Cerebellar cortex (tissue), 1 donor: ENCODE measurements at regions not wholly inside any gene's neighbourhood (a gene's known extent, or its start where the extent isn't known, plus 50 kb on each side); places are given as distances from the start of the nearest gene placed in this dataset.

ENCODE experiments used
- DNase-seq: peaks from one replicate; pipeline ENCODE4 v3.0.0-alpha.2; 2015; ENCODE audit warnings: low spot score

DNA sequence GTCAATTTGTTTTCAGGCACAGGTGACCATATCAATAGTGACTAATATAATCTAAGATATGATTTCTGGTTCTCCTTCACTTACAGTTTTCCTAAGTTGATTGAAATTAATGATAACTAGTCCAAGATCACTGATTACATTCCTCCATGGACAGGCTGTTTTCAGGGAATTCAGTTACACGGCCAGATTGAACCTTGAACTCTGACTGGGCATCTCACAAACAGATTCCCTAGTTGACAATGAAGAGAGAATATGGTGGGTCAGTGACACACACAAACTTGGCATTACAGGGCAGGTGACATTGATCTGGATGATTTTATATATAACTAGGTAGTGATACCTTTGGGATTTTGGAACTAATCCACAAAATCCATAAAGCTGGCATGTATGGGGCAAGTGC lies 110.2 kb upstream of the EGR2 start:
- no peak for DNase-seq

DNA sequence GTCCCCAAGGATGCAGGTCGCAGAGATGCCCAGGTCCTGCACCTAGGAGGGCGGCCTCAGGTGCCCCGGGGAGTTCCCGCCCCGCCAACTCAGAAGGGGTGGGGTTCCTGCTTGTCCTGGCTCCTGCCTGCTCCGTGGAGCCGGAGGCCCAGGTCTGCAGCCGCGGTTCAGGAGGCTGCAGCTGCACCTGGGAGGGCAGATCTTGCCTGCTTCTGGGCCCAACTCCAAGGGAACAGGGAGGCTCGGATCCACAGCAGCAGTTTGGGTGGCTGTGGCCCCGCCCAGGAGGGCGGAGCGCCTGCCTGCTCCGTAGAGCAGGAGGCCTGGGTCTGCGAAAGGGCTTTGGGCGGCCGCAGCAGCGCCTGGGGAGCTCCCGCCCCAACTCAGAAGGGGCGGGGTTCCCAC lies 108.2 kb upstream of the EGR2 start:
- DNase-seq = no peak

DNA sequence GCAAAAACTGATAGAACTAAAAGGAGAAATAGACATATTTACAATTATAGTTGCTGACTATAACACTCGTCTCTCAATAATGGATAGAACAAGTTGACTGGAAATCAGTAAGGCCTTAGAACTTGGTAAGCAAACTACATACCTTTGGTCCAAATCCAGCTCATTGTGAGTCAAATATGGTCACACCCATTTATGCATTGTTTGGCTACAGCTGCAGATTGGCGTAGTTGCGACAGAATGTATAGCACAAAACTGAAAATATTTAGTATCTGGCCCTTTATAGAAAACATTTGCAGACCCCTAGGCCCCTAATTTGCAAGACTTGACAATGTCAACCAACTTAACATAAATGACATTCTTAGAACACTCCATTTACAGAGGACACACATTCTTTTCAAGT lies 103.6 kb upstream of the EGR2 start:
- no peak for DNase-seq

DNA sequence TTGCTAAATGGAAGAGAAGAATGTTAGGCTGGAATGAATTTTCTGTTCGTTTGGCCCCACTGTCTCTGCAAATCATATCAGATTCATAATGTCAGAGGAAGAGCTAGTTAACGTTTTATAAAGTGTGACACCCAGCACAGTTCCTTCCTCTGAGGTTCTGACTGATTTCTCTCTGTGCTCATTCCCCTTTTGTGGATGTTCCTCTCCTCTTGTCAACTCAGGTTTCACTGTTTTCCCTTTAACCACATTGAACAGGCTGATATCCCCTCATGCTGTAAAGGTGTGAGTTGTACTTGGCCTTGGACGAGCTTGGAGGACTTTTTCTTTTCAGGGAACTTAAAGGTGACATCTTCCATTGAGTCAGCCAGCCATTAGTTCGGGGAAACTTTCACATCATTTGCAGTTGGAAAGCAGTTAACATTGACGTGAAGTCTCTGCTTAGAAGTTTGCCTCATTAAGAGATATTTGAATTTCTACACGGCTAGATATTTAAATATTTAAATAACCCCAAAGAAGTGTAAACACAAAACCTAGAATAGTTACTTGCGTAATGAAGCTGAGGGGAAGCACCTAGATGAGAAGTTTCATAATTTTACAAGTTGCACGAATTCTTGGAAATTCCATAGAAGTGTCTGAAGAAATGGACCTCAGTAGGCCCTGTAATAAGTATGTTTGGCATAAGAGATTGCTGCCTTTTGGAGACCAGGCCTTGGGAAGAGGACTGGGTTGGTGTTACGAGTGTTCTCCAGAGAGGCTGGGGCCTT lies 101.5 kb upstream of the EGR2 start:
- no peak for DNase-seq

DNA sequence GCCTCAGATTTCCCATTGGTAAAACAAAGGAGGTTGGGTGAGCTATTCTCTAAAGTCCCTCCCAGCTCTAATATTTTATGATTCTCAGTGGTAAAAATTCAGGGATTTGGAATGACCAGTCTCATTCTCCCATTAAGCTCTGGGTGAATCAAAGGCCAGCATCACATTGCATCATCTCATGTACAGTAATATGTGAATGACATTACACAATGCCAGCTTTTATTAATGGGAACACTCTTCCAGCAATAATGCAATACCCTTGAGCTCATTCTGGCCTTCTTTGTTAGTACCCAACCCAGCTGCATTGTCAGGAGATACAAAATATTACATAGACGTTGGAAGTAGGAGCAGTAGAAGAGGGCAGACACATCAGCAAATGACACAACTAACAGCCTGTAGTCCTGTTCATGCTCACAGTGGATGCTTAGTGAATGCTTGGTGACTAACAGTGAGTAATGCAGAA lies 100.0 kb upstream of the EGR2 start:
- no peak for DNase-seq

DNA sequence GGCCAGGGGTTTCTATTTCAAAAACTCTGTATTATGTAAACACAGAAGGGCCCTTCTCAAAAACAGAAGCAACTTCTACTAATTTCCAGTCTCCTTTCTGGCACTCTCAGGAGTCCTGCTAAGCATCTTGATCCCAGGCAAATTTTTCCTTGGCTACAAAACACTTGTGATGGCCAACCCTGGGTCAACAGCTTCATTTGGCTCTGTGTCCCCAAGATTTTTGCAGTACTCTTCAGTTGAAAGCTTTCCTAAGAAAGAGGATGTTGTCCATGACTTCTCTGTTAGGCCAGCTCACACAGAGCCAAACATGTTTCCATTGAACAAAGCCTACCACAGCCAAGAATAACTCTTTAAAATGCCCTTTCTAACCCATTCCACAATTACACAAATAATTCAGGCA lies 99.0 kb upstream of the EGR2 start:
- no peak for DNase-seq

DNA sequence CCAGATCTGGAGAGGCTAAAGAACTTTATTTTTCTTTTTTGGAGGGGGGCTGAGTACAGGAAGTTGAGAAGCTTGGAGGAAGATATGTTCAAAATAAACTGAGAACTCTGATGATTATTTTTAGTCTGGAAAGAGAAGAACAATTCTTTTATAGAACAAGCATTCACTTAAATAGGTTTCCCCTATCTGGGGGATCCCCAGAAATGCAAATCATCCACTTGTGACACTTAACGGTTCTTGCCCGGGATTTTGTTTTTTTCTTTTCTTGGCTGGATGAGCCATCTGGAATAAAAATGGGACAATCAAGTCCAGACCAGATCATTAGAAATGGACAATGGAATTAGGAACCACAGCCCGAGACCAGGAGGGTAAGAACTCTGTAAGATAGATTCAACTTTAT lies 95.9 kb upstream of the EGR2 start:
- no peak for DNase-seq

DNA sequence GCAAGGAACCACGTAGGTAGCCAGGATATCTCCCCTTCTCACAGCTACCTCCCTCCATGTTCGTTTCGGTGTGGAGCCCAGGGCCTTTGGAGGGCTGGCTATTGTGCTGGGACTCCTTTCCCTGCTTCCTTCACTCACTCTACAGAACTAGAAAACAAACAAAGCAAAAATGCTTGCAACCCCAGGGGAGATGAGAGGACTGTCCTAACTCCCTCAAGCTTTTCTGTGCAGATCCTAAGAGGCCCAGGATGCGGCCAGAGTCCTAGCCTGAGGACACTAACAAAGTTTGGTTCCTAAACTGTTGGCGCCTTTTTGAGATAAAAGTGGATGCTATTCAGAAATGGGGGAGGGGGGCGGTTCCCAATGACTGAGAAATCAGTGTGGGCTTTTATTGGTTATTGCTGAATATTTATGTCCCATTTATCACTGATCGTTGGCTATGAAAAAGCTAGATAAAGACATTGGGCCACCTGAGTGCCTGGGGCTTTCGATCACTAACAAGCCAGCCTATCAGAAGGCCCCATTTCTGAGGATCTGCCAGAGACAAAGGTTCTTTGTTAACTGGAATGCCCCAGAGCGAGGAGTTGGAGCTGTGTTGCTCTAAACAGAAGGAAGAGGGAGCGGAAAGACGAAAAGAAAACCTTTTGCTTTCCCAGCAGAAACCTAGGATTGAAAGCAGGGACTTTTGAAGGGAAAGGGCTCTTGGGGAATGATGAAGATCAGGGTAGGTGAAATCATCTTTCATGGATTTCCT lies 95.2 kb upstream of the EGR2 start:
- no peak for DNase-seq

DNA sequence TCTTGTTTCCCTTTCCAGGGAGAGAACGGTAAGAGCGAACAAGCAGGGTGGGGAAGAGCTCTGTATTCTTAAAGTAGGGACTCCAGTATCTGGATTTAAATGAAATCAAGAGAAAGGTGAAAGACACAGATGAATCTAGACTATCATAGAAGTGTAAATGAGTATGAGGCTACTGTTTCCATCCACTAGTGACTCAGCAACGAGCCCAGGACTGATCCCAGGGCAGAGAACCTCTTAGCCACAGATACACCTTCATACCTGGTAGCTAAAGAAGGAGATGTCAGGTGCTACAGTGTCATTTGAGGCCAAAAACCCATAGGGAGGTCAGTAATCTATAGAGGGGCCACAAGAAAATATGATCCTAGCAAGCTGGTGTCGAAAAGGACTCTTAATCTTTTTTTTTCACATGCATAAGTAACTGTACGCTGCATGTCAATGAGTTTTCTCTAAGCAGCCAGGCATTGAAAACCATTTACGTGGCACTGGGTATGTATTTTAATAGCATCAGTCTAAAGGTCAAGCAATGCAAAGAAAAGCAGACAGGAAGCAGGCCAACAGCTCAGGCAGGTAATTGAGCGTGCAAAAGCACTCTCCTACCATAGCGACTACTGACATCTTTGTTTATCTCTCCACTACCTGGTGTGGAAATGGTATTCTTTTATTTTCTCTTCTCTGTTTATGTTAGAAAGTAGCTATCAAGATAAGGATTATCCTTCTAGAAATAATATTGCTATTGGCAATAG lies 91.5 kb upstream of the EGR2 start:
- no peak for DNase-seq

DNA sequence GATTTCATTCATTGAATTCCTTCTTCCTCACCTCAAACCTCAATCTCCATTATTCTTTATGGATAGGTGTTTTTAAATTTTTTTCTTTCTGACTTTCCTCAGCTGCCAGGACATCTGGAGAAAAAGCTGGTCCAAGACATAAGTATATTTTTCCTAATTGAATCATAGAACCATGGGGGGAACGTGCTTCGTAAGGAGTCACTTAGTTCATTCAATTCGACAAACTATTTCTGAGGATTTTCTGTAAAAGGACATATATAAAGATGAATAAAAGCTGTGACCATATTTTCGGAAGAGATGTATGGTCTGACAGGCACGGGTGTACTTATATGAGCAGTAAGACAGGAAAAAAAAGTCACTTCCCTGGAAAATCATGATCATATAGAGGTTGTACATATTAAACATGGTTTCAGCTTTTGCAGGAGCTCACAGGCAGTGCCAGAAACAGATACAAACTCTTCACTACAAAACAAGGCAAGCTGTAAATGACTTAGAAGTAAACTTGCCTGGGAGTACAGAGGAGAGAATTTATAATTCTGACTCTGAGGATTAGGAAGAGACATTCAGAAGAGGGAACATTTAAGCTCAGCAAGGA lies 88.2 kb upstream of the EGR2 start:
- DNase-seq = no peak

DNA sequence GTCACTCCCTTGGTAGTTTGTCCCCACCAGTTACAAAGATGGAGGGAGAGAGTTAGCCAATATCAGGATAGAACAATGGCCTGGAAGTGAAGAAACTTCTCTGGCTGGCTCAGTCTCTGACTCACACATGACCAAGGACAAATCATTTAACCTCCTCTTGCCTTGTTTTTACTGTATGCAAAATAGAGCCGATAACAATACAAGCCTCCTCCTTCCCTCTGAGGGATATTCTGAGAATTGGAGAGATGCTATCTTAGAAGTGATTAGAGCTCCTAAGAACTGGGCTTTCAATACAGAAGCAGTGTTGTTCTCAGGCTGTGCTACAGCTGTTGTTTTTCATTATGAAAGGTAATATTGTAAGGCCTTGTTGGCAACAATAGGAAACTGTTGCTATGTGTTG lies 87.7 kb upstream of the EGR2 start:
- DNase-seq = no peak

DNA sequence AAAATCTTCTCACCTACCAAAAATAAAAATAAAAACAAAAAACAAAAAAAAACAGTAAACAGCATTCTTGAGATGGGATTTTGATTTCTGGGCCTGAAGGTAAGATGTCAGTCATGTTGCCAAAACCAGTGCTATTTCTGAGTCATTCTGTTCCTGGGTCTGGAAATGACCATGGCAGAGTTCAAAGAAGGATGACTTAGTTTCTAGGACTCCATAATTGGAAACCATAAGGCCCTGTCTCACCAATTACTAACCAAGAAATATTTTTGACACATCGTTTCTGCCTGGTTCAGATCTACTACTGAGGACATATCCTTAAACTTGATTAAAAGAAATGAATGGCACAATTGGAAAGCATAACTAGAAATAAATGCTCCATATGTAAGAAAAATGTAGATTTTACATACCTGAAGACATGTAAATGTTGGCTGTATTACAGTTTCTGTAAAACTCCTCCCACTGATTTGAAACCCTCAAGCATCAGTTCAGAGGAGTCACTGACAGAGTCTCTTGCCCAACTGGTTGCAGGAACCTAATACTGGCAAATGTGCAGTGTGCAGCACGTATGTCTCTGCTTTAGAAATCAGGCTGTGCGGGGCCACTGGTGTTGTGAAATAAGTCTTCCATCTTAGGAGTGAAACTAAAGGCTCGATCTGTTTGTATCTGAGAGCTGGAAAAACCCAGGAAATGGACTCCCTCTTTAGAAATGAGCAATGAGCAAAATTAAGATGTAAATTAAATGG lies 84.8 kb upstream of the EGR2 start:
- no peak for DNase-seq

DNA sequence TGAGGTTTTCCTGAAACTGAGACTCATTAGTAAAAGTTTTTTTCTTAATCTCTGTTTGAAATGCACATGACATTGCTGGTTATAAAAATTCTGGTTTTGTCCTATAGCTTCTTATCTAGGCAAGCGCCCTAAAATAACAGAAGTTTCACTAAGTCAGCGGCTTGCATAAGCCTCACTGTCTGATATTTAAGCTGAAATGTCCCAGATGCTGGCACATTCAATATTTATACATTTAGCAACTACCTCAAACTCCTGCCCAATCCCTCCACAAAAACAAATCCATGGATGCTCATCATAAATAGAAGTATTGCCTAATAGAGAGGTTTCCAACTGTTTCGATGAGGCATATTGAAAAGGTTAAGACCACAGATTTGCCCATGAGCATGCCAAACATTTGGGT lies 83.1 kb upstream of the EGR2 start:
- DNase-seq = no peak

DNA sequence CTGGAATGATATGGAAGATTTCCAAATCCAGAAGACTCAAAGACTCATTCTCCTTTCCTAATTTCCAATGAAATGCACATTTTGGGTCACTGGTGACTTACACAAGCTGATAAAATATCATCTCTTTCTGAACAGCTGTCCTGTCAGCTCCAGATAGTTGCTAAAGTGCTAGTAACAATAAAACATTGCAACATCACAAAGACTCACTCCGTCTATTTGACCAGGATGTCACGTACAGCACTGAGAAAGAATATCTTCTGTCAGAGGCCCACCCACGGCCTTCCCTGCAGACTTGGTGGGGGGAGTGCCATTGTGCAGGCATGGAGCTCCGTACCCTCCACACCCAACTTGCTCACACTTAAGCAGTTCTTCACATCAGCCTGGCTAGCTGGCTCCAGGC lies 78.9 kb upstream of the EGR2 start:
- no peak for DNase-seq

DNA sequence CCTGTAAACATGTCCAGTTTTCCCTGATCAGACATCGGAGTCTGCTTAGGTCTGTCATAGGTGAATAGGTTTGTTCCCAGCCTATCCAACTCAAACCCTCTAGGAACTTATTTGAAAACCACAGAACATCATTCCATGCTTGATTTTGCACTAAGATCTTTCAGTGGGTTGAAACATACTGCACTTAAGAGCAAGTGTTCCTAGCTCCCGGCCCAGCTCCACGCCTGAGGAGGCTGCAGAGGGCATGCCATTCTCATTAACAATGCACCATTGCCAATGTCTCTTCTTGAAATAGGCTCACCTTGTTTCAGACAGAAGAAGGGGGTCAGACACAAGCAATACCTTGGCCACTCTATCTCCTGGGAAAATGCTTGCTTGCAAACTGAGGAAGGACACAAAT lies 78.0 kb upstream of the EGR2 start:
- DNase-seq = no peak

DNA sequence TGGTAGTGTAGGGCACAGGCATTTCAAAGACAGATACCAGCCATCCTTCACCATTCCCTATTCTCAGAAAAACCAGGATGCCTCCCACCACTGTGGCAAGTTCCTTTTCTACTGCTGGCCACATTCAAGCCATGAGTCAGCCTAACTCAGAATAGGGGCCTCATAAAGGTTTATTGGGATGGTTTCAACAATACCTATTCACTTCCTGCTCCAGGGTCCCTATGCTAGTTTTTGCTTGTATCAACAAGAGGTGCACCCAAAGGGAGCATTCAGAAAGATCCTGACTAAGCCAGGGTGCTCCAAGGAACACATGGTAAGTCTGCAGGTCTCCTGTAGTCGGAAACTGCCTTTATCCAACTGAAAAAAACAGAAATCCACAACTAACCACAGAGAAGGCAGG lies 76.9 kb upstream of the EGR2 start:
- DNase-seq = no peak

DNA sequence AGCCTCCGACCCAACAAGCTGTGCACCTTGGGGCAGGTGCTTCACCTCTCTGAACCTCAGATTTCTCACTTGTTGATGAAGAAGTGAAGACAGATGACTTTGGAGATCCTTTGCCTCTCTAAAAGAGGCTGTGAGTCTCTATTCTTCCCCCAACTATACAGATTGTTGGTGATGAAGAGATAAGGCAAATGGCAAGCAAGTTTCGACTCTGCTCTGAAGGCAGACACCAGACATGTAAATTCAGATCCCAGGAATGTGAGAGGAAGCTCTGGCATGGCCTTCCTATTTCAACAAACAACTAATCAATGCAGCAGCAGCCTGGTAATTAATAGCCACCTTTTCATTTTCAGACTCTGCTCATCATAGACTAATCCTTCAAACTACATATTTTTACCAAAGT lies 74.2 kb upstream of the EGR2 start:
- no peak for DNase-seq

DNA sequence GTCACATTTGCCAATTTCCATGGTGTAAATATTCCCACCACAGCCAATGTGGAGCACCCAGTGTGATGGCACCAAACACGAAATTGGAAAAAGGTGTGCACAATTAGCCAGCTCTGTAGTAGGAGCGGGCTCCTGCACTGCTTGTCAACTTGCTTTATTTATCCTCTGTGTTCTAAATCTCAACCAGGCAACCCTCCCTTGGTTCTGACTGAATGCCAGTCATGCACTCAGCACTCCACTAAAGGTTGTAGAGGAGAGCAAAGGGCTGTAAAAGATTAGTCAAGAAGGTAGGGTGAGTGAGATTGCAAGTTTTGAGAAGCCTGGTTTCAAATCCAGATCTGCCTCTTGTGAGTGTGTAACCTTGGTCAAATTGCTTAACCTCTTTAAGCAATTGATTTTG lies 71.5 kb upstream of the EGR2 start:
- no peak for DNase-seq

DNA sequence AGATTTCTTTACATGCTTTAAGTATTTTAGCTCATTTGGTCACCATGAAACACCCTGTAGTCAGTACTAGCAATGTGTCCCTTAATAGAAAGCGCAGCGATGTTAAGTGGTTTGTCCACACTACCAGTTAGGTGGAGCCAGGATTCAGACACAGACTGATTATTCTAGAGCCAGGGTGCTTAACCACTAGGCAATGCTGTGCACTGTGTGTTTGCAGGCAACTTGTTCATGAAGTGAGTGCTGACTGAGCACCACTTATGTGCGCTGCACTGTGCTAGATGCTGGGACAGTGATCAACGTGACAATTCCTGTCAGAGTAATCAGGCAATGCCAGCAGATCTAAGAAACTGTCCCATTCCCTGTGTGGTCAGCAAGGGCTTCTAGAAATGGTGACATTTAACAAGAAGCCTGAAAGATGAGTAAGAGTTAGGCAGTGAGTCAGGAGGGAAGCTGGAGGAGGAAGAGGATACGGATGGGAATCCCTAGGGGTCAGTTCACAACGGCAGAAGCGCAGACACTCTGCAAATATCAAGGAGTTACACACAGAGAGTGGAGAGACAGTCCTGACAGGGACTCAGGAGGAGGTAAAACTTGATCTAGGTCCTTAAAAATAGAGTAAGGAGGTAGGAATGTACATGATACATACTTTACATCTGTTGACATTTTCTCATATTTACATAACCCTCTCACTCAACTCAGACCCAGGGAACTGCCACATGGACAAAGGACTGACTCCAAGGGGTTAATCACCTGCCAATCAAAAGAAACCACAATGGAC lies 69.7 kb upstream of the EGR2 start:
- no peak for DNase-seq

DNA sequence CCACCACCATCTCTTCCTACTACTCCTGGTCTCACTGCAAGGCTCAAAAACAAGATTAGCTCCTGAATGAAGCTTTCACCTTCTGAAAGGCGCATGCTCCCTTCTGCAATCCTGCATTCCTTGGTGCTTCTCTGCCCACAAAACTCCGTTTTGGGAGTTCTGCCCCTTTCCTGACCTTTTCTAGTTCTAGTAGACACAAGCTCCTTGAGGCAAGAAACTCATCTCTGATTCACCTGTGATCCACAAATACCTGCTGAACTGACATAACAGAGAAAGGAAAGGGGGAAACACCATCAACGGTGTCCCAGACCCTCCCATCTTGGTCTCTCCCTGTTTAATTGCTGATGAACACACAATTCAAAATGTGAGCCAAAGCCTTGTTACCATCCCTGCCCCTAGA lies 64.0 kb upstream of the EGR2 start:
- DNase-seq = no peak

DNA sequence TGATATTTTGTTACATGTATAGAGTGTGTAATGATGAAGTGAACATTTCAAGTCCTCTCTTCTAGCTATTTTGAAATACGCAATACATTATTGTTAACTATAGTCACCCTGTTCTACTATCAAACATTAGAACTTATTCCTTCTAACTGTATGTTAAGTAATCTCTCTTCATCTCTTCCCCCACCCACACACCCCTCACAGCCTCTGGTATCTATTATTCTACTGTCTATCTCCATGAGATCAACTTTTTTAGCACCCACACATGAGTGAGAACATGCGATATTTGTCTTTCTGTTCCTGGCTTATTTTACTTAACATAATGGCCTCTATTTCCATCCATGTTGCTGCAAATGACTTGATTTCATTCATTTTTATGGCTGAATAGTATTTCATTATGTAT lies 57.7 kb upstream of the EGR2 start:
- DNase-seq = no peak
